Ovary (tissue), 3 donors: ENCODE measurements at regions not wholly inside any gene's neighbourhood (a gene's known extent, or its start where the extent isn't known, plus 50 kb on each side); places are given as distances from the start of the nearest gene placed in this dataset.

Experiments used
- POLR2A ChIP-seq: fragments of 450-650 bp; IDR thresholded peaks from one replicate; pipeline ENCODE4 v1.6.1; 2017; ENCODE audit warnings: antibody characterized with exemption, mild to moderate bottlenecking, moderate library complexity
- TF ChIP-seq, protein P1 (sequence below), 3 donors: fragments of 450-650 bp in 2 of 3; fragments of 200-600 bp in 1 of 3; IDR thresholded peaks; one replicate each; pipeline versions ENCODE4 v1.5.1 to v1.8.0; 2016 to 2022; ENCODE audit warnings: antibody characterized with exemption in 3 of 3, mild to moderate bottlenecking in 1 of 3
- donor health status: DM: no; HTN: no; CAD: no.

DNA sequence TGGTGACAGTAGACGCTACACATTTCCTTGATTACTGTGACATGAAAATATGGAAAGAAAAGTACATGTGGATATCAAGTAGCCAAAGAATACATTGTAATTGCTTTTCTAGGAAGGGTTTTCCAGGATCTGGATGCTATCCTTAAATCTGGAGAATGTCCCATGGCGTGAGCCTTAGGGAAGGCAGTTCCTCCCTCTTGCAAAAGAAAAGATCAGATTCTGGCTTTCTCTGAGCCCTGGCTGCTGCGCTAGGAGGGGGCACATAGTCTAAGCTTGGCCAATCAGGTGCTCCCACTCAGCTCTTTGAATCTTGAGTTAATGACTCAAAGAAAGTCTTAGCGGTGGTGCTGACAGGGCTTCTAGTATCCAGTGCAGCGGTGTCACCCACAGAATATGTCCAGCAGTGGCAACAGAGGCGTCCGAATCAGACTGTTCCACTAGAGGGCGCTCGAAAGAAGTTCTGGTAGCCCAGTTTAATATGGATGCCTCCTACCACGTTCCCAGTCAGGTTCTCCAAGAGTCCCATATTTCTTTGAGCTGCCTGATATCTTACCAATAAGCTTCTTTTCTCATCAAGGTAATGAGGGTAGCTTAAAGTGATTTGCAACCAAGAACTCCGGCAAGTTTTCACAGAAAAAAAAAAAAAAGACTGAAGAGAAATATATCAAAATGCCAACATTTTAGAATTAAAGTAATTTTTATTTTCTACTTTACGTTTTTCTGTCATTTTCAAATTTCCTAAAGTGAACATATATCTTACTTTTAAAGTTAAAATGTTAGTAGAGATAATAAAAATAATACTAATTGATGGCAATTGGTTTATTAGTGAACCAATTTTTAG, 213.4 kb upstream of the S100G start:
- TF ChIP-seq, protein P1, sequence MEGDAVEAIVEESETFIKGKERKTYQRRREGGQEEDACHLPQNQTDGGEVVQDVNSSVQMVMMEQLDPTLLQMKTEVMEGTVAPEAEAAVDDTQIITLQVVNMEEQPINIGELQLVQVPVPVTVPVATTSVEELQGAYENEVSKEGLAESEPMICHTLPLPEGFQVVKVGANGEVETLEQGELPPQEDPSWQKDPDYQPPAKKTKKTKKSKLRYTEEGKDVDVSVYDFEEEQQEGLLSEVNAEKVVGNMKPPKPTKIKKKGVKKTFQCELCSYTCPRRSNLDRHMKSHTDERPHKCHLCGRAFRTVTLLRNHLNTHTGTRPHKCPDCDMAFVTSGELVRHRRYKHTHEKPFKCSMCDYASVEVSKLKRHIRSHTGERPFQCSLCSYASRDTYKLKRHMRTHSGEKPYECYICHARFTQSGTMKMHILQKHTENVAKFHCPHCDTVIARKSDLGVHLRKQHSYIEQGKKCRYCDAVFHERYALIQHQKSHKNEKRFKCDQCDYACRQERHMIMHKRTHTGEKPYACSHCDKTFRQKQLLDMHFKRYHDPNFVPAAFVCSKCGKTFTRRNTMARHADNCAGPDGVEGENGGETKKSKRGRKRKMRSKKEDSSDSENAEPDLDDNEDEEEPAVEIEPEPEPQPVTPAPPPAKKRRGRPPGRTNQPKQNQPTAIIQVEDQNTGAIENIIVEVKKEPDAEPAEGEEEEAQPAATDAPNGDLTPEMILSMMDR (IDR thresholded peaks at IDR 0.05): no peak
- TF ChIP-seq POLR2A: no peak
